Liver (tissue), 3 donors: ENCODE measurements at regions not wholly inside any gene's neighbourhood (a gene's known extent, or its start where the extent isn't known, plus 50 kb on each side); places are given as distances from the start of the nearest gene placed in this dataset.

Source experiments
- CTCF ChIP-seq: fragments of 150-350 bp; IDR thresholded peaks from 2 replicates; pipeline ENCODE4 v1.5.1; 2017; ENCODE audit warnings: improper control_type of control experiment, low read depth, low read length; ENCODE audit not compliant: missing input control
- EGR1 ChIP-seq, 2 donors: IDR thresholded peaks; 2 replicates each; pipeline ENCODE4 v1.6.1; 2016 to 2018; ENCODE audit warnings: antibody characterized with exemption in 2 of 2, low read depth in 2 of 2
- GABPA ChIP-seq, 2 donors: IDR thresholded peaks in 1 of 2; conservative IDR thresholded peaks in 1 of 2; 2 replicates each; pipeline ENCODE4 v1.6.1; 2016; ENCODE audit warnings: antibody characterized with exemption in 2 of 2, mild to moderate bottlenecking in 1 of 2, moderate library complexity in 1 of 2
- RAD21 ChIP-seq, 2 donors: IDR thresholded peaks; 2 replicates each; pipeline ENCODE4 v1.6.1; 2016; ENCODE audit warnings: antibody characterized with exemption in 2 of 2, mild to moderate bottlenecking in 2 of 2
- SP1 ChIP-seq: IDR thresholded peaks from 2 replicates; pipeline ENCODE4 v1.6.1; 2018; ENCODE audit warnings: antibody characterized with exemption, mild to moderate bottlenecking
- TF ChIP-seq, protein P1 (sequence below): IDR thresholded peaks from 2 replicates; pipeline ENCODE4 v1.6.1; 2016; ENCODE audit warnings: antibody characterized with exemption
- TF ChIP-seq, protein P2 (sequence below): IDR thresholded peaks from 2 replicates; pipeline ENCODE4 v1.6.1; 2016; ENCODE audit warnings: antibody characterized with exemption, mild to moderate bottlenecking
- donor health status: healthy.
- donor health status: healthy.

GRCh38 chr20:60494476-60494875 is 536.3 kb downstream of the CDH26 start:
- TF ChIP-seq EGR1 (IDR thresholded peaks at IDR 0.05; ENCODE audit: low read depth in 2 of 2) (no peak), CTCF (no peak), SP1 (no peak), RAD21 (IDR thresholded peaks at IDR 0.05) (no peak), GABPA (IDR thresholded peaks at IDR 0.05 in 1 of 2, conservative IDR thresholded peaks at IDR 0.05 in 1 of 2) (no peak)
- TF ChIP-seq, protein P1, sequence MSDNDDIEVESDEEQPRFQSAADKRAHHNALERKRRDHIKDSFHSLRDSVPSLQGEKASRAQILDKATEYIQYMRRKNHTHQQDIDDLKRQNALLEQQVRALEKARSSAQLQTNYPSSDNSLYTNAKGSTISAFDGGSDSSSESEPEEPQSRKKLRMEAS = no peak
- TF ChIP-seq, protein P2, sequence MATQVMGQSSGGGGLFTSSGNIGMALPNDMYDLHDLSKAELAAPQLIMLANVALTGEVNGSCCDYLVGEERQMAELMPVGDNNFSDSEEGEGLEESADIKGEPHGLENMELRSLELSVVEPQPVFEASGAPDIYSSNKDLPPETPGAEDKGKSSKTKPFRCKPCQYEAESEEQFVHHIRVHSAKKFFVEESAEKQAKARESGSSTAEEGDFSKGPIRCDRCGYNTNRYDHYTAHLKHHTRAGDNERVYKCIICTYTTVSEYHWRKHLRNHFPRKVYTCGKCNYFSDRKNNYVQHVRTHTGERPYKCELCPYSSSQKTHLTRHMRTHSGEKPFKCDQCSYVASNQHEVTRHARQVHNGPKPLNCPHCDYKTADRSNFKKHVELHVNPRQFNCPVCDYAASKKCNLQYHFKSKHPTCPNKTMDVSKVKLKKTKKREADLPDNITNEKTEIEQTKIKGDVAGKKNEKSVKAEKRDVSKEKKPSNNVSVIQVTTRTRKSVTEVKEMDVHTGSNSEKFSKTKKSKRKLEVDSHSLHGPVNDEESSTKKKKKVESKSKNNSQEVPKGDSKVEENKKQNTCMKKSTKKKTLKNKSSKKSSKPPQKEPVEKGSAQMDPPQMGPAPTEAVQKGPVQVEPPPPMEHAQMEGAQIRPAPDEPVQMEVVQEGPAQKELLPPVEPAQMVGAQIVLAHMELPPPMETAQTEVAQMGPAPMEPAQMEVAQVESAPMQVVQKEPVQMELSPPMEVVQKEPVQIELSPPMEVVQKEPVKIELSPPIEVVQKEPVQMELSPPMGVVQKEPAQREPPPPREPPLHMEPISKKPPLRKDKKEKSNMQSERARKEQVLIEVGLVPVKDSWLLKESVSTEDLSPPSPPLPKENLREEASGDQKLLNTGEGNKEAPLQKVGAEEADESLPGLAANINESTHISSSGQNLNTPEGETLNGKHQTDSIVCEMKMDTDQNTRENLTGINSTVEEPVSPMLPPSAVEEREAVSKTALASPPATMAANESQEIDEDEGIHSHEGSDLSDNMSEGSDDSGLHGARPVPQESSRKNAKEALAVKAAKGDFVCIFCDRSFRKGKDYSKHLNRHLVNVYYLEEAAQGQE = no peak
